Natural killer cell (primary cell): ENCODE measurements at regions not wholly inside any gene's neighbourhood (a gene's known extent, or its start where the extent isn't known, plus 50 kb on each side); places are given as distances from the start of the nearest gene placed in this dataset.

Source experiments
- ATAC-seq, 3 donors: fragments of 150-1000 bp in 2 of 3; fragments of 200-7000 bp in 1 of 3; cut with Tn5 transposase; 1 replicate in 1 of 3; 2 replicates in 2 of 3; pipeline ENCODE4 v1.10.0; 2021; ENCODE audit warnings: mild to moderate bottlenecking in 2 of 3, moderate library complexity in 2 of 3
- DNase-seq, 2 donors: peaks; one replicate each; pipeline versions ENCODE4 v3.0.0 to v3.0.0-alpha.2; 2013 to 2021; ENCODE audit warnings: mixed read lengths in 1 of 2
- H3K27ac ChIP-seq: one replicate; pipeline ENCODE4 v1.5.1; 2013; ENCODE audit warnings: mild to moderate bottlenecking, low read length
- H3K27me3 ChIP-seq: one replicate; pipeline ENCODE4 v1.6.1; 2013; ENCODE audit warnings: low read length; ENCODE audit not compliant: control insufficient read depth, insufficient read depth
- H3K36me3 ChIP-seq: one replicate; pipeline ENCODE4 v1.6.1; 2013; ENCODE audit warnings: low read length; ENCODE audit not compliant: control insufficient read depth, insufficient read depth
- H3K4me1 ChIP-seq: one replicate; pipeline ENCODE4 v1.6.1; 2013; ENCODE audit warnings: low read length; ENCODE audit not compliant: control insufficient read depth, insufficient read depth
- H3K4me3 ChIP-seq: one replicate; pipeline ENCODE4 v1.5.1; 2013; ENCODE audit warnings: low read length
- H3K9me3 ChIP-seq: one replicate; pipeline ENCODE4 v1.6.1; 2013; ENCODE audit warnings: low read length; ENCODE audit not compliant: control insufficient read depth, insufficient read depth
- H3K27ac Mint-ChIP-seq, 2 donors: one replicate each; pipeline ENCODE4 v1.8.0; 2022; ENCODE audit warnings: mild to moderate bottlenecking in 2 of 2, mixed read lengths in 2 of 2, moderate library complexity in 1 of 2
- H3K27me3 Mint-ChIP-seq, 2 donors: one replicate each; pipeline ENCODE4 v1.8.0; 2022; ENCODE audit warnings: low read depth in 2 of 2, mixed read lengths in 2 of 2
- H3K36me3 Mint-ChIP-seq: one replicate; pipeline ENCODE4 v1.8.0; 2022; ENCODE audit warnings: mixed read lengths
- H3K4me1 Mint-ChIP-seq, 2 donors: one replicate each; pipeline ENCODE4 v1.8.0; 2022; ENCODE audit warnings: mixed read lengths in 2 of 2
- H3K4me3 Mint-ChIP-seq: one replicate; pipeline ENCODE4 v1.8.0; 2022; ENCODE audit warnings: mild to moderate bottlenecking, moderate library complexity, mixed read lengths
- H3K9me3 Mint-ChIP-seq, 2 donors: one replicate each; pipeline ENCODE4 v1.8.0; 2022; ENCODE audit warnings: mixed read lengths in 2 of 2
- WGBS: methylation state at CpG from one replicate; pipeline ENCODE4 v1.1.7; 2013; ENCODE audit warnings: missing lambda C conversion rate; ENCODE audit not compliant: insufficient coverage; 5-methylcytosine and 5-hydroxymethylcytosine counted together
- intact Hi-C: fragments of 100-400 bp; cut with micrococcal nuclease; formaldehyde crosslinking; loops from one replicate; pipeline ENCODE4 v1.14.2; 2022
- TF ChIP-seq, protein P1 (sequence below): fragments of 200-600 bp; IDR thresholded peaks from one replicate; pipeline ENCODE4 v1.8.0; 2022; ENCODE audit warnings: antibody characterized with exemption

DNA sequence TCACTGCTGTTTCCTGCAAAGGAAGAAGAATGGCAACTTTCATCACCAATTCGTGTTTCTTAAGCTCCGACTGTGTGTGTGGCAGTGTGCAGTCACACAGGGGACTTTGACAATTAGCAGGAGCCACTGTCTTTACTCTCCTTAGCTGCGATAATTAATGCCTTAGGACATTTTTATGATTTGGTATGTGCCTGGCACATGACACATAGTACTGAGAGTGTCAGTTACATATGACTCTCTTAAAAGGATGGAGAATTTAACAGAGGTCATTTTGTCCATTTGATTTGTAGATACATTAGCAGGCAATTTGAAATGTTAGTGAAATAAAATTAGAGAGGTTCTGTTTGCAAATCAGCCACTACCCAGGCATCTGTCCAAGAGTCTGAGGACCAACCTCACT lies 128.9 kb upstream of the VEPH1 start:
- no peaks in the 10 kb centered on the region for H3K27me3 ChIP-seq
- Mint-ChIP-seq H3K27me3 (peaks cover 5 to 9% of the 10 kb centered on the region in 2 donors), H3K4me1 (no peaks in the 10 kb centered on the region), H3K4me3 (no peak overlapping the region), H3K9me3 (peaks cover 2 to 3% of the 10 kb centered on the region in 2 donors), H3K36me3 (no peaks in the 10 kb centered on the region), H3K27ac (no peak overlapping the region)
- H3K27ac ChIP-seq = no peak overlapping the region
- DNase-seq (no peak), ATAC-seq (no peak)
- WGBS = 73% methylated on average over 3 of the region's 3 CpGs
- H3K4me1 ChIP-seq = no peaks in the 10 kb centered on the region
- H3K4me3 ChIP-seq = no peak overlapping the region
- intact Hi-C loops = no loop called here
- TF ChIP-seq, protein P1, sequence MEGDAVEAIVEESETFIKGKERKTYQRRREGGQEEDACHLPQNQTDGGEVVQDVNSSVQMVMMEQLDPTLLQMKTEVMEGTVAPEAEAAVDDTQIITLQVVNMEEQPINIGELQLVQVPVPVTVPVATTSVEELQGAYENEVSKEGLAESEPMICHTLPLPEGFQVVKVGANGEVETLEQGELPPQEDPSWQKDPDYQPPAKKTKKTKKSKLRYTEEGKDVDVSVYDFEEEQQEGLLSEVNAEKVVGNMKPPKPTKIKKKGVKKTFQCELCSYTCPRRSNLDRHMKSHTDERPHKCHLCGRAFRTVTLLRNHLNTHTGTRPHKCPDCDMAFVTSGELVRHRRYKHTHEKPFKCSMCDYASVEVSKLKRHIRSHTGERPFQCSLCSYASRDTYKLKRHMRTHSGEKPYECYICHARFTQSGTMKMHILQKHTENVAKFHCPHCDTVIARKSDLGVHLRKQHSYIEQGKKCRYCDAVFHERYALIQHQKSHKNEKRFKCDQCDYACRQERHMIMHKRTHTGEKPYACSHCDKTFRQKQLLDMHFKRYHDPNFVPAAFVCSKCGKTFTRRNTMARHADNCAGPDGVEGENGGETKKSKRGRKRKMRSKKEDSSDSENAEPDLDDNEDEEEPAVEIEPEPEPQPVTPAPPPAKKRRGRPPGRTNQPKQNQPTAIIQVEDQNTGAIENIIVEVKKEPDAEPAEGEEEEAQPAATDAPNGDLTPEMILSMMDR = no peak
- H3K36me3 ChIP-seq = no peaks in the 10 kb centered on the region
- H3K9me3 ChIP-seq = no peaks in the 10 kb centered on the region

DNA sequence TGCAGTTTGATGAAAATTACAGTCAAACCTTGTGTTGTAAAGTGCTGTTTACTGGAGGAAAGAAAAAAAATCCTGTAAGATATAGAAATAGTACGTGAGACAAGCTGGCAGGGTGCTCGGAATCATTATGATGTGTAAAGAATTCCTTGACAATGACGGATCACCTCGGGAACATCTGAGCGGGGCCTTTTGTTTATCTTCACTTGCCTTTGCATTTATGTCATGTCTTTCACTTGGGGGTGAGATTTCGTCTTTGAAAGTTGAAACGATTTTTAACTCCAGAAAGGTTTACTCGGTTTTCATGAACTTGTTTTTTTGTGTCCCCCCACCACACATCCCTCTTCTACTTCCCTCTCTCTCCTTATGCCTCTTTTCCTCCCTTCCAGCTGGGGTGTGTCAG lies 128.3 kb upstream of the VEPH1 start:
- Mint-ChIP-seq H3K27me3 (peaks cover 5 to 9% of the 10 kb centered on the region in 2 donors), H3K36me3 (no peaks in the 10 kb centered on the region), H3K9me3 (peaks cover 2% of the 10 kb centered on the region in 2 donors), H3K27ac (no peak overlapping the region), H3K4me3 (no peak overlapping the region), H3K4me1 (no peaks in the 10 kb centered on the region)
- ATAC-seq (no peak), DNase-seq (no peak)
- Histone ChIP-seq H3K36me3 (no peaks in the 10 kb centered on the region), H3K4me3 (no peak overlapping the region), H3K4me1 (no peaks in the 10 kb centered on the region), H3K9me3 (no peaks in the 10 kb centered on the region), H3K27me3 (no peaks in the 10 kb centered on the region), H3K27ac (no peak overlapping the region)
- 80% methylated on average over 8 of the region's 8 CpGs for WGBS
- intact Hi-C loops = no loop called here
- TF ChIP-seq, protein P1 = no peak

DNA sequence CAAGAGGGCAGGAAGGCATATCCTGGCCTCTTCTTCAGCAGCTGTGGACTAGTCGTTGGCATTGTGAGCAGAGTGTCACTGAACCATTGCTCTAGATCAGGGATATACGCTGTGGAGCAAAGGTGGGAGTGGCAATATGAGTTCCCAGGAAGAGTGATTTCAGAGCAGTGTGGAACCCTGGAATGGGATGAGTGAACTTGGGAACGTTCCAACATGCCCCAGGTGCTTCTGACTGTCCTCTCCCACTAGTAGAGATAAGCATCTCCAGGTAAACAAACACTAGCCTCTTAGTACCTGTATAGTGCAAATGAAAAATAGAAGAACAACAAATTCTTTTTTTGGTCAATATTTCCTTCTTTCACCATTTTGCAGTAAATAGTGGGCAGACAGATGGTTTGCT lies 123.6 kb upstream of the VEPH1 start:
- H3K4me1 Mint-ChIP-seq = no peaks in the 10 kb centered on the region
- H3K9me3 Mint-ChIP-seq = no peaks in the 10 kb centered on the region
- no peaks in the 10 kb centered on the region for H3K36me3 Mint-ChIP-seq
- TF ChIP-seq, protein P1 = no peak
- intact Hi-C loops = no loop called here
- Histone ChIP-seq H3K4me3 (no peak overlapping the region), H3K9me3 (no peaks in the 10 kb centered on the region), H3K4me1 (no peaks in the 10 kb centered on the region), H3K36me3 (no peaks in the 10 kb centered on the region), H3K27me3 (no peaks in the 10 kb centered on the region), H3K27ac (no peak overlapping the region)
- WGBS = 60% methylated on average over 3 of the region's 3 CpGs
- no peak overlapping the region for H3K27ac Mint-ChIP-seq
- H3K4me3 Mint-ChIP-seq = no peak overlapping the region
- H3K27me3 Mint-ChIP-seq = peaks cover 9 to 24% of the 10 kb centered on the region in 2 donors
- no peak for ATAC-seq
- no peak for DNase-seq

DNA sequence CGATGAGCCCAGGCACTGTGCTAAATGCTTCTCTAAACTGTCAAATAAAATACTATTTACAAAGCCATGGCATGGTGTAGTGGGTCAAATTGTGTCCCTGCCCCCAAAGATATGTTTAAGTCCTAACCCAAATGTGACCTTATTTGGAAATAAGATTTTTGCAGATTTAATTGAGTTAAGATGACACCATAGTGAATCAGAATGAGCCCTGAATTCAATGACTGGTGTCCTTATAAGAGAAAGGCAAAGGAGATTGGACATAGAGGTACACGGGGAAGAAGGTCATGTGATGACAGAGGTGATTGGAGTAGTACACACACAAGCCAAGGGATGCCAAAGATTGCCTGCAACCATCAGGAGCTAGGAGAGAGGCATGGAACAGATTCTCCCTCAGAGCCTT lies 121.6 kb upstream of the VEPH1 start:
- no peak overlapping the region for H3K27ac Mint-ChIP-seq
- H3K9me3 Mint-ChIP-seq = no peaks in the 10 kb centered on the region
- DNase-seq (no peak), ATAC-seq (no peak)
- Histone ChIP-seq H3K27me3 (no peaks in the 10 kb centered on the region), H3K4me1 (no peaks in the 10 kb centered on the region), H3K9me3 (no peaks in the 10 kb centered on the region), H3K27ac (no peak overlapping the region), H3K4me3 (no peak overlapping the region), H3K36me3 (no peaks in the 10 kb centered on the region)
- no peak overlapping the region for H3K4me3 Mint-ChIP-seq
- 83% methylated on average over 1 of the region's 2 CpGs for WGBS
- intact Hi-C loops = no loop called here
- H3K36me3 Mint-ChIP-seq = no peaks in the 10 kb centered on the region
- H3K4me1 Mint-ChIP-seq = no peaks in the 10 kb centered on the region
- TF ChIP-seq, protein P1 = no peak
- peaks cover 10 to 16% of the 10 kb centered on the region in 2 donors for H3K27me3 Mint-ChIP-seq
